Transverse colon (tissue), 4 donors: ENCODE measurements at regions not wholly inside any gene's neighbourhood (a gene's known extent, or its start where the extent isn't known, plus 50 kb on each side); places are given as distances from the start of the nearest gene placed in this dataset.

Source experiments
- DNase-seq: peaks from one replicate; pipeline ENCODE4 v3.0.0-alpha.2; 2019
- H3K27ac ChIP-seq, 4 donors: fragments of 200-600 bp; sonication (generic); 2 replicates each; pipeline ENCODE4 v1.5.1; 2016 to 2018; ENCODE audit warnings: inconsistent platforms in 4 of 4
- H3K27me3 ChIP-seq: fragments of 200-600 bp; sonication (generic); 2 replicates; pipeline ENCODE4 v1.5.1; 2017; ENCODE audit warnings: inconsistent platforms
- H3K36me3 ChIP-seq, 4 donors: fragments of 200-600 bp; sonication (generic); 2 replicates each; pipeline ENCODE4 v1.5.1; 2017 to 2019; ENCODE audit warnings: inconsistent platforms in 4 of 4
- H3K4me1 ChIP-seq, 4 donors: fragments of 200-600 bp; sonication (generic); 2 replicates each; pipeline ENCODE4 v1.5.1; 2017 to 2020; ENCODE audit warnings: inconsistent platforms in 4 of 4
- H3K4me3 ChIP-seq, 4 donors: fragments of 200-600 bp; sonication (generic); 1 replicate in 1 of 4; 2 replicates in 3 of 4; pipeline versions ENCODE4 v1.5.1 to v1.6.1; 2017 to 2019; ENCODE audit warnings: inconsistent platforms in 4 of 4
- H3K9me3 ChIP-seq, 2 donors: fragments of 200-600 bp; sonication (generic); 2 replicates each; pipeline ENCODE4 v1.5.1; 2017 to 2019; ENCODE audit warnings: inconsistent platforms in 2 of 2
- EP300 ChIP-seq: sonication (generic); formaldehyde crosslinking; IDR thresholded peaks from one replicate; pipeline ENCODE4 v1.6.1; 2017; ENCODE audit warnings: antibody characterized with exemption, low read depth
- POLR2A ChIP-seq: fragments of 450-650 bp; IDR thresholded peaks from one replicate; pipeline ENCODE4 v1.6.1; 2016; ENCODE audit warnings: antibody characterized with exemption, mild to moderate bottlenecking, moderate library complexity
- POLR2AphosphoS5 ChIP-seq, 3 donors: sonication (generic); formaldehyde crosslinking; IDR thresholded peaks; one replicate each; pipeline ENCODE4 v1.6.1; 2016; ENCODE audit warnings: antibody characterized with exemption in 3 of 3
- WGBS, 2 donors: methylation state at CpG; one replicate each; pipeline ENCODE4 v1.1.5; 2018; ENCODE audit warnings: low coverage in 1 of 2; 5-methylcytosine and 5-hydroxymethylcytosine counted together
- in situ Hi-C, 4 donors: fragments of 200-750 bp; cut with MboI; loops; one replicate each; pipeline versions ENCODE4 v1.15.0 to v1.15.1; 2017; ENCODE audit warnings: low sequenced_read_pairs in 3 of 4, low pct_ligation_motif_present in 1 of 4, low pct_unique_long_range_greater_than_20kb in 1 of 4
- intact Hi-C: fragments of 100-400 bp; cut with DNase I; formaldehyde crosslinking; loops from one replicate; pipeline ENCODE4 v1.15.1; 2023; ENCODE audit warnings: low total_unique reads
- TF ChIP-seq, protein P1 (sequence below), 5 experiments: fragments of 200-600 bp in 3 of 5; fragments of 450-650 bp in 2 of 5; sonication (generic) in 3 of 5; IDR thresholded peaks; 1 replicate in 2 of 5; 2 replicates in 3 of 5; pipeline ENCODE4 v1.5.1; 2016 to 2017; ENCODE audit warnings: antibody characterized with exemption in 5 of 5, inconsistent platforms in 3 of 5, mild to moderate bottlenecking in 2 of 5, moderate library complexity in 1 of 5

DNA sequence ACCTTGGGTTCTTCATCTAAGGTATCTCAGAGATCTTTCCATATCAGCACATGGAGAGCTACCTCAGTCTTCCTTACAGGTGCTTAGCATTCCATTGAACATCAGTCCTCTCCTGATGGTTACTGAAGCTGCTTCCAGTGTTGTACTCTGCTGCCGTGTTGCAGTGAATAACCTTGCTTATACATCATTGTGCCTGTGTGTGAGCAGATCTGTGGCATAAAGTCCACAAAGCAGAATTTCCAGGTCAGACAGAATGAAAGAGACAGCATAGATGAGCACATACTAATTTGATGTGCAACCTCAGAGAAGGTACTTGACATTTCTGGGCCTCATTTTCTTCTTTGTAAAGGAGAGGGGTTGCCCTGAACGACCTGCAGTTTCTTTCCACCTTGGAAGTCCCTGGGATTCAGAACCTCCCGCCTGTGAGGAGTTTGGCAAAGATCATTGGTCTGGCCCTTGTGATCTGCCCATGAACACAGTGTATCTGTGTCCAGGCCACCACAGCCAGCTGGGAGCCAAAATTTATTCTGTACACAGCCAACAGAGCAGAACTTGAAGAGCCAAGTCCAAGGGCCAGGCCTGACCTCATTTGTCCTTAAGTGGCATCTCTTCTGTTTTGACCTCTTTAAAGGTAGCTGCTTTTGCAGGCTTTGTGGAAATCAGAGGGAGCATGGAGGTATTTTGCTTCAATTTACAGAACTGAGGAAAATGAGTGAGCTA lies 57.2 kb upstream of the SLC7A14 start:
- intact Hi-C loops (no loop called here), in situ Hi-C loops (no loop called here)
- no peak for DNase-seq
- H3K9me3 ChIP-seq = no peaks in the 10 kb centered on the region
- H3K27ac ChIP-seq = no peak overlapping the region
- H3K27me3 ChIP-seq = no peaks in the 10 kb centered on the region
- TF ChIP-seq POLR2AphosphoS5 (IDR thresholded peaks at IDR 0.05) (no peak), EP300 (no peak), POLR2A (no peak)
- TF ChIP-seq, protein P1, sequence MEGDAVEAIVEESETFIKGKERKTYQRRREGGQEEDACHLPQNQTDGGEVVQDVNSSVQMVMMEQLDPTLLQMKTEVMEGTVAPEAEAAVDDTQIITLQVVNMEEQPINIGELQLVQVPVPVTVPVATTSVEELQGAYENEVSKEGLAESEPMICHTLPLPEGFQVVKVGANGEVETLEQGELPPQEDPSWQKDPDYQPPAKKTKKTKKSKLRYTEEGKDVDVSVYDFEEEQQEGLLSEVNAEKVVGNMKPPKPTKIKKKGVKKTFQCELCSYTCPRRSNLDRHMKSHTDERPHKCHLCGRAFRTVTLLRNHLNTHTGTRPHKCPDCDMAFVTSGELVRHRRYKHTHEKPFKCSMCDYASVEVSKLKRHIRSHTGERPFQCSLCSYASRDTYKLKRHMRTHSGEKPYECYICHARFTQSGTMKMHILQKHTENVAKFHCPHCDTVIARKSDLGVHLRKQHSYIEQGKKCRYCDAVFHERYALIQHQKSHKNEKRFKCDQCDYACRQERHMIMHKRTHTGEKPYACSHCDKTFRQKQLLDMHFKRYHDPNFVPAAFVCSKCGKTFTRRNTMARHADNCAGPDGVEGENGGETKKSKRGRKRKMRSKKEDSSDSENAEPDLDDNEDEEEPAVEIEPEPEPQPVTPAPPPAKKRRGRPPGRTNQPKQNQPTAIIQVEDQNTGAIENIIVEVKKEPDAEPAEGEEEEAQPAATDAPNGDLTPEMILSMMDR (IDR thresholded peaks at IDR 0.05) = no peak
- H3K4me1 ChIP-seq = no peaks in the 10 kb centered on the region
- H3K36me3 ChIP-seq = no peaks in the 10 kb centered on the region
- no peak overlapping the region for H3K4me3 ChIP-seq
- WGBS, 2 donors = 84% methylated on average over 3 of the region's 3 CpGs; no CpG with 5 or more reads in 1 of the 2 donors

DNA sequence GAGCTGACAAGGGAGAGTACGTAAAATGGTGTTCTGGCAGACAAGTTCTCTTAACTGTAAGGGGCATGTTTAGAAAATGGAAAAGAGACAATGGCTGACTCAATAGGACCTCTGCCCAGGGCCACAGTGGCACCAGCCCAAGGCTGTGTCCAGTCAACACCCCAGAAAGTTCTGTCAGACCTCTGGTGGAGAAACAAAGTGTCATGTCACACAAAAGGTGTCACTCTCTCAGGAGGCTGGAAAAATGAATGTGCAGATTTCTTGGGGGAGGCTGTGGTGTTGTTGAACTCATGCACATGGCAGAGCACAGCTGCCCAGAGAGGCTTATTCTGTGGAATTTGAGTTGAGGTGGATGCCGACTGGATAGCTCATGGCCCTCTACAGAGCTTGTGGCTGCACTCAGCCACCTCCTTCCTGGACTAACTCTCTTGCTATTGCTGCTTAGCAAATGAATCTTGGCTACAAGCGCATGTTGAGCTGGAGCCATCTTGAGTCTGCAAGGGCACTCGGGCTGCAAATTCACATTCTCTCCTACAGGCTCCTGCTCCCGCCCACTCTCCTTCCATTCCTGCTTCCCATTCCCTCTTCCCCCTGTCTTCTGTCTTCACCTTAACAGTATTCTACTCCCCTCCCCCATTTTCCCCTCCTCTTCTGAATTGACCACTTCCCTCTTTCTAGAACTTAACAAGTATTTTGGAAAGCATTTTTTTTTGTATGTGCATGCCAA lies 55.8 kb upstream of the SLC7A14 start:
- Histone ChIP-seq H3K27ac (no peak overlapping the region), H3K9me3 (no peaks in the 10 kb centered on the region), H3K27me3 (no peaks in the 10 kb centered on the region), H3K4me3 (no peak overlapping the region), H3K4me1 (no peaks in the 10 kb centered on the region), H3K36me3 (no peaks in the 10 kb centered on the region)
- in situ Hi-C loops (no loop called here), intact Hi-C loops (no loop called here)
- no peak for DNase-seq
- TF ChIP-seq POLR2AphosphoS5 (IDR thresholded peaks at IDR 0.05) (no peak), POLR2A (no peak), EP300 (no peak)
- TF ChIP-seq, protein P1 (IDR thresholded peaks at IDR 0.05) = no peak
- 80 to 100% methylated on average over 2 to 5 of the region's 5 CpGs for WGBS, 2 donors

DNA sequence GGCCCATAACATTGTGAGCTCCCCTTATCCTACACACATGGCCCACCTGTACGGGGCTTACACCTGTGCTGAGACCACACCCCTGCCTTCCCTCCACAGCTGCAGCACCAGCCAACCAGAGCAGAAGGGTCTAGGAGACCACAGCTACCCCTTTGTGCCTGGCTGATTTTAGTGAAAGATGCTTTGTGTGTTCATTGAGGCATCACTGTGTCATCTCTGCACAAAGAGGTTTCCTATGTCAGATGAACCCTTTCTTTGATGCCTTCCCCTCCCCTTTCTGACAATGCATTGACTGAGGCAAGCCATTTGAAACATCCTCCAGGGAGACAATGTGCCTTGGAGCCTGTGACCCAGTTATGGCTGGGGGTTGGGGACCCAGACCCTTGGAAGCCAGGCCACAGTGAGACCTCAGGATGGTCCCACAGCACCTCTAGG lies 54.9 kb upstream of the SLC7A14 start:
- in situ Hi-C loops = no loop called here

DNA sequence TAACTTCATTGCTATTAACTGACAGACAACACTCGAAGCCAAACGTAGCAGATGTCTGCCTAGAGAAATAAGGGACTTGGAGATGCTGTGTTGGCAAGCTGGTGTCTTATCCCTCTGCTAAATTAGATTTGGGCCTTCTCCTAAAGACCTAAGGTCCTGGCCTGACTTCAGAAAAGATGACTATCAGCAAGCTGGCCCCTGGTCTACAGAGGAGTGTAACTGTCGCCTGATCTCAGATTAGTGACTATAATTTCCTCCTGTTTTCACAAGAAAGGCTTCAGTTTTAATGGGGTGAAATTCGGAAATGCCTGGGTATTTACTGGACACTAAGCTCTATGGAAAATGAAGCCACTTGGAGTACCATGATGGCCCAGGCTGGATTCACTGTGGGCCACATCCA lies 53.1 kb upstream of the SLC7A14 start:
- Histone ChIP-seq H3K27ac (no peak overlapping the region), H3K36me3 (no peaks in the 10 kb centered on the region), H3K4me3 (no peak overlapping the region), H3K4me1 (peaks cover 0 to 9% (median 0%) of the 10 kb centered on the region in 4 donors), H3K9me3 (no peaks in the 10 kb centered on the region), H3K27me3 (no peaks in the 10 kb centered on the region)
- DNase-seq = no peak
- TF ChIP-seq POLR2A (no peak), EP300 (no peak), POLR2AphosphoS5 (IDR thresholded peaks at IDR 0.05) (no peak)
- TF ChIP-seq, protein P1 (IDR thresholded peaks at IDR 0.05) = no peak
- WGBS, 2 donors = 46 to 89% methylated on average over 3 to 4 of the region's 4 CpGs
- intact Hi-C loops = no loop called here
- in situ Hi-C loops = no loop called here

More for the DNA sequence above, 54.9 kb upstream of the SLC7A14 start:
- H3K27ac ChIP-seq = no peak overlapping the region
- no peaks in the 10 kb centered on the region for H3K4me1 ChIP-seq
- WGBS, 2 donors = 71% methylated on average over 1 of the region's 1 CpG; no CpG with 5 or more reads in 1 of the 2 donors
- no peak for DNase-seq
- no peak overlapping the region for H3K4me3 ChIP-seq
- intact Hi-C loops = no loop called here
- H3K36me3 ChIP-seq = no peaks in the 10 kb centered on the region
- H3K9me3 ChIP-seq = no peaks in the 10 kb centered on the region
- no peaks in the 10 kb centered on the region for H3K27me3 ChIP-seq
- TF ChIP-seq EP300 = no peak
- TF ChIP-seq, protein P1 (IDR thresholded peaks at IDR 0.05) = no peak
- no peak for TF ChIP-seq POLR2A
- TF ChIP-seq POLR2AphosphoS5 (IDR thresholded peaks at IDR 0.05) = no peak
